Aorta (tissue), 5 donors: ENCODE measurements at regions not wholly inside any gene's neighbourhood (a gene's known extent, or its start where the extent isn't known, plus 50 kb on each side); places are given as distances from the start of the nearest gene placed in this dataset.

Source experiments
- ATAC-seq: fragments of 200-7000 bp; cut with Tn5 transposase; one replicate; pipeline ENCODE4 v1.9.1; 2022; ENCODE audit warnings: moderate library complexity; ENCODE audit not compliant: low FRiP score
- DNase-seq, 2 donors: peaks; one replicate each; pipeline ENCODE4 v3.0.0-alpha.2; 2020
- H3K27ac ChIP-seq, 2 donors: one replicate each; pipeline ENCODE4 v1.5.1; 2013; ENCODE audit warnings: low read length in 2 of 2, mild to moderate bottlenecking in 2 of 2, moderate library complexity in 2 of 2, control low read depth in 1 of 2, inconsistent platforms in 1 of 2, low read depth in 1 of 2
- H3K27me3 ChIP-seq, 2 donors: one replicate each; pipeline ENCODE4 v1.6.1; 2013; ENCODE audit warnings: control low read depth in 1 of 2, low read length in 1 of 2, mild to moderate bottlenecking in 1 of 2, moderate library complexity in 1 of 2; ENCODE audit not compliant: insufficient read depth in 2 of 2, control insufficient read depth in 1 of 2
- H3K36me3 ChIP-seq, 2 donors: one replicate each; pipeline ENCODE4 v1.6.1; 2013; ENCODE audit warnings: control low read depth in 1 of 2, low read length in 1 of 2, mild to moderate bottlenecking in 1 of 2; ENCODE audit not compliant: insufficient read depth in 2 of 2, control insufficient read depth in 1 of 2
- H3K4me1 ChIP-seq, 2 donors: one replicate each; pipeline ENCODE4 v1.6.1; 2013; ENCODE audit warnings: low read length in 2 of 2, control low read depth in 1 of 2, mild to moderate bottlenecking in 1 of 2, moderate library complexity in 1 of 2; ENCODE audit not compliant: insufficient read depth in 2 of 2, control insufficient read depth in 1 of 2
- H3K4me3 ChIP-seq, 2 donors: one replicate each; pipeline ENCODE4 v1.5.1; 2013; ENCODE audit warnings: low read length in 2 of 2, control low read depth in 1 of 2, mild to moderate bottlenecking in 1 of 2
- H3K9me3 ChIP-seq: one replicate; pipeline ENCODE4 v1.6.1; 2013; ENCODE audit warnings: mild to moderate bottlenecking, low read length; ENCODE audit not compliant: control insufficient read depth
- WGBS, 2 donors: extraction: QIAGEN DNeasy Blood & Tissue Kit; methylation state at CpG; one replicate each; pipeline ENCODE4 v1.1.7; 2013; 5-methylcytosine and 5-hydroxymethylcytosine counted together
- intact Hi-C, 2 donors: fragments of 100-400 bp; cut with DNase I; formaldehyde crosslinking; loops; one replicate each; pipeline versions ENCODE4 v1.14.2 to v1.15.0; 2022
- donor health status: healthy with polysubstance abuse.
- donor health status: Bipolar disorder and iron deficiency.
- donor health status: DM: no; HTN: no; CAD: no.
- donor health status: DM: no; HTN: no; CAD: no.
- donor health status: DM: yes; HTN: yes; CAD: no.

DNA sequence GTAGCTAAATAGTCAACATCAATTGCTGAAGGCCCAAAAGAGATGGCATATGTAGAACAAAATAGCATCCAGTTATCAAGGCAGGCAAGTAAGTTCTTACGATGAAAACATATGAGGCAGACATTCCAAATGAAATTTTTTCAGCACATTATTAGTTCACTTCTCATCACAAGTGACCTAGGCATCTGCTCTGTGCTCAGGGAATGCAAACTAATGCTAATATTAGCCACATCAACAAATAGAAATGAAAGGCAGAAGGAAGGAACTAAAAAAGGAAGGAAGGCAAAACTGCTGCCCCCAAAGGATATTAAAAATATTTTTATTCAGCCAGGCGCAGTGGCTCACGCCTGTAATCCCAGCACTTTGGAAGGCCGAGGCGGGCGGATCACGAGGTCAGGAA lies 51.2 kb upstream of the ROCK1 start:
- Histone ChIP-seq H3K9me3 (no peaks in the 10 kb centered on the region), H3K36me3 (no peaks in the 10 kb centered on the region), H3K27me3 (no peaks in the 10 kb centered on the region), H3K4me3 (no peak overlapping the region), H3K27ac (no peak overlapping the region), H3K4me1 (no peaks in the 10 kb centered on the region)
- intact Hi-C loops: no loop called here
- WGBS, 2 donors: 65 to 82% methylated on average over 7 of the region's 7 CpGs
- ATAC-seq: no peak
- no peak for DNase-seq

DNA sequence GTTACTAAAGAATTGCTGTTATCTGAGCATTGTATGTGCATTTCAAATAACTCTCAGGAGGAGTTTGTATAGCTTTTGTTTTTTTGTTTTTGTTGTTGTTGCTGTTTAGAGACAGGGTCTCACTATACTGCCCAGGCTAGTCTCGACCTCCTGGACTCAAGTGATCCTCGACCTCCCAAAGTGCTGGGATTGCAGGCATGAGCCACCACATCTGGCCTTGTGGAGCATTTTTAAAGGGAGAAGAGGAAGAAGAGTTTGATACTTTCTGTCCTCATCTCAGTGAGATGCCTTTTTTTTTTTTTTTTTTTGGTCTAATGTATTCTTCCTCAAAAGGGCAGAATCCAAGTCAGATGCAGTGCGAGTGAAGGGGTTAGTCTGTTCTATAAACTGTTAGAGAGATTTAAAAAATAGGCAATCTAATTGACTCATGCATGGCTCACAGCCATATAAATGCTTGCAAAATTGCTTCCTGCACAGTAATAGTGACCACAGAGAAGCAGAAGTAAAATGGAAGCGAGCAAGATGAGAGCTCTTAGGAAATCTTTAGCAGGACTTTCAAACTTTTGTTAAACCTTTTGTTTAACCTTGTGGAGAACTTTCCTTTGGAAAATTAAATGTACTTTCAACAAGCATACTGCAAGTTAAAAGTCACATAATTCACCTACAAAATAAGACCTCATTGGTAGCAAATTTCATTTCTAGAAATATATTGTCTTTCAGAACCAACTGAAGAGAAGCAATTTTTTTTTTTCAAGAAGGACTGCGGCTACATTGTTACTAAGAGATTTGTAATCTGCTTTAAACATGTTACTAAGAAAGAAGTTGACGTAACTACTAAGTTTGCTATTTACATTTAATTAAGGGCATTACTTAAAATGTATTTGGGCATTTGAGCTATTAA lies 52.3 kb upstream of the ROCK1 start:
- intact Hi-C loops: no loop called here
- no peak for DNase-seq
- Histone ChIP-seq H3K9me3 (no peaks in the 10 kb centered on the region), H3K27ac (no peak overlapping the region), H3K36me3 (no peaks in the 10 kb centered on the region), H3K27me3 (no peaks in the 10 kb centered on the region), H3K4me3 (no peak overlapping the region), H3K4me1 (no peaks in the 10 kb centered on the region)
- ATAC-seq: no peak
- WGBS, 2 donors: 76 to 81% methylated on average over 6 of the region's 6 CpGs

DNA sequence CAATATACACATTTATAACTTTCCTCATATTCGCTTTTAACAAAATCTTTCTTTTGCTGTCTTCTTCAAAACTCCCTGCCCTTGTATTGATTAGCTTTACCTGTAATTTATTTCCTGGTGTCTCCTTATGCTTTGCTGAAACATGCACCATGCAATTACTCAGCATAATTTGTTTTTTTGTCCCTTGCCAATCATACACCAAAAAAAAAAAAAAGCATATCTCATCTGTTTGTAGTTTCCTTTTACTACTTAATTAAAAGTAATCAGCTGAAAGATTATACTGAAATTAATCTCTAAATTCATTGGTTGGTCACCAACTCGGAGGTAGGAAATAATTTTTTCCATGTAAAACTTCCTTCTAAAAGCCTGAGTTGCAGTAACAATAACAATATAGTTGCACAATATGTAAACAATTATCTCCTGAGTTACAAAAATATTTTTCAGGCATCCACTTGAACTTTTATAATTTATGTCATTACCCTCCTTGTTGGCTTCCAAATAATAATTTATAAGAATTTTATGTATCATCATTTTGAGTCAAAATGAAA lies 53.0 kb upstream of the ROCK1 start:
- DNase-seq (no peak), ATAC-seq (no peak)
- H3K27me3 ChIP-seq: no peaks in the 10 kb centered on the region
- no peaks in the 10 kb centered on the region for H3K36me3 ChIP-seq
- no peaks in the 10 kb centered on the region for H3K9me3 ChIP-seq
- no peaks in the 10 kb centered on the region for H3K4me1 ChIP-seq
- H3K27ac ChIP-seq: no peak overlapping the region
- intact Hi-C loops: no loop called here
- WGBS, 2 donors: 87 to 91% methylated on average over 2 of the region's 2 CpGs
- H3K4me3 ChIP-seq: no peak overlapping the region

DNA sequence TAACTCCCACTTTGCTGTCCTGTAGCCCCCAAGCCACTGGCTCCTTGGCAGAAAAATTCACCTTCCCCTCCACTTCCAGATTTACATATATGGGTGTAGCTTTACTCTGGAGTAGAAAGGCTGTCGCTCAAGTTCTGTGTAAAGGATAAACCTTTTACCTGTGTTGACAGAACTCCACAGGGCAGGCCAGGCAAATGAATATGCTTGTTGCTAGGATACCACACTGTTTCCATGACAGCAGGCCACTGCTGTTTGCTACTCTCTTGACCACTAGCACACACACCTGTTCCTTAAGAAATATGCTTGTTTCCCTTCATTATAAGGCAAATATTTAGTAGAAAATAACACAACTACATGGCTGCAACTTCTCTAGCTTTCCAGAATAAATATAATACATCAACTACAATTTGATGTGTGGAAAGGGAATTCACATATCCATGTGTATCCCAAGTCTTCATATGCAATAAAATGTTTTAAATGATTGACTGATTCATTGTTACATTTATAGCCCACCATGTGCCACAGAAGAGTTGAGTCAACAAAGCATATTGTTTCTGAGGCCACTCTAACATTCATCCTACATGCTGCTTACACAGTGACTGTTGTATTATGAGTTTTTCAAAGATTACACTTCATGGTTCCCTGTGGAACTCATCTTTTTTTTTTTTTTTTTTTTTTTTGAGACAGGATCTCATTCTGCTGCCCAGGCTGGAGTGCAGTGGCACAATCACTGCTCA lies 56.2 kb upstream of the ROCK1 start:
- DNase-seq: no peak
- ATAC-seq: no peak
- no peaks in the 10 kb centered on the region for H3K4me1 ChIP-seq
- intact Hi-C loops: no loop called here
- no peaks in the 10 kb centered on the region for H3K9me3 ChIP-seq
- WGBS, 2 donors: 9 to 32% methylated on average over 1 of the region's 1 CpG
- no peaks in the 10 kb centered on the region for H3K27me3 ChIP-seq
- no peak overlapping the region for H3K4me3 ChIP-seq
- H3K36me3 ChIP-seq: no peaks in the 10 kb centered on the region
- H3K27ac ChIP-seq: no peak overlapping the region

DNA sequence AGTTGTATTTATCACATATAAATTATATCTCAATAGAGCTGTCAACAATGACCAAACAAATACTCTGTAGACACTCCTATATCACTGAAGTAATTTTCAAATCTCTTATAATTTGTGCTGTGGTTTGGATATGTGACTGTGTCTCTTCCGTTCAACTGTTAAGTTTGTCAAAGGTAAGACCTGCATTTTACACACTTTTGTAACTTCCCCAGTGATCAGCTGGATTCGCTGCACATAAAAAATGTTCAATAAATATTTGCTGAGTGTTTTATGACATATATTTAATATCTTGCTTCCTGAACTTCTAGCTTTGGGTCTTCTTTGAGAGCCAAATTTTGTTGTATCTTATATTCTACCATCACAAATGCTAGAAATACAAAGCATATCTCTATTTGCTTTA lies 57.3 kb upstream of the ROCK1 start:
- ATAC-seq (no peak), DNase-seq (no peak)
- Histone ChIP-seq H3K36me3 (no peaks in the 10 kb centered on the region), H3K4me3 (no peak overlapping the region), H3K4me1 (no peaks in the 10 kb centered on the region), H3K27me3 (no peaks in the 10 kb centered on the region), H3K27ac (no peak overlapping the region), H3K9me3 (no peaks in the 10 kb centered on the region)
- intact Hi-C loops: no loop called here
- 92 to 96% methylated on average over 2 of the region's 2 CpGs for WGBS, 2 donors

DNA sequence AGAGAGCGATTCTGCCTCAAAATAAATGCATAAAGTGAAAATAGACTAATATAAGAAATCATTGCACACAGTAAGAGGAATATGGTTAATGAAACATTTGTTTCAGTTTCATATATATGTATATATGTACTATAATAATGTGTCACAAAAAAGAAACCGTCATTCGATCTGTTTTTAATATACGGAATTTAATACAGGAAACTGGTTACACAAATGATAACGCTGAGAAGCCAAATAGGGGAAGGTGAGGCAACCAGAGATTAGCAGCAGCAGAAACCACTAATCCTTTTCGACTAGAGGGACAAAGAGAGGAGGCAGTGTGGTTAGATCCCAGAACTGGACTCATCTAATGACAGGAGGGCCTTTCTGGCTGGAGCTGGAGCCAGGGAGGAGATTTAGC lies 64.2 kb upstream of the GREB1L start:
- DNase-seq: no peak
- Histone ChIP-seq H3K9me3 (no peaks in the 10 kb centered on the region), H3K4me1 (no peaks in the 10 kb centered on the region), H3K27ac (no peak overlapping the region), H3K36me3 (no peaks in the 10 kb centered on the region), H3K4me3 (no peak overlapping the region), H3K27me3 (no peaks in the 10 kb centered on the region)
- ATAC-seq: no peak
- 88 to 90% methylated on average over 6 of the region's 6 CpGs for WGBS, 2 donors
- intact Hi-C loops: loop anchor here in 1 of 2 donors (10.0 kb wide), 1 partner anchor 63 kb away; the partner anchor contains the start of gene ROCK1

DNA sequence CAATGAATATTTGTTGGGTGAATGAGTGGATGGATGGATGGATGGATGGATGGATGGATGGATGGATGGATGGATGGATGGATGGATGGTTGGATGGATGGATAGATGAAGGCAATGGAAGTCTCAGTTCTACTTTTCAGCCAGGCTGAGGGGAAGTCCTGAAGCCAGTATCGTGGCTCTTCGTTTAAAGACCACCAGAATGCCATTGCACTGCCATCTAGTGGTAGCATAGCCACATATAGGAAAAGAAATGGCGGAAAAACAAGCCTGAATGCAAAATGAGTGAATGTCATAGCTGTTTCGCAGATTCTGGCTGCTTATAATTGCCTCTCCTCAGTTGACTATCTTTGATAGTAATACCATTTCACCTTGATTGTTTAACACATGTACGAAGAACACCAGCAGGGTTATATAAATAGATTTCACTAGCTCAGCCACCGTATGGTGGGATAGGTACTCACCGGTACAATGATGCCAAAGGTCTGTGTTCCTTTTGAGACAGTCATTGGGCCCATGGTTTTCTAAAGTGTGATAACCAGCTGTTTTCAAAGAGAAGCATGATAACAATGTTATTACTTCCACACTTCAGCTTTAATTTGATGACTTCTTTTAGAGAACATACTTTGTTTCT lies 62.3 kb upstream of the GREB1L start:
- WGBS, 2 donors: 22 to 24% methylated on average over 7 of the region's 7 CpGs
- Histone ChIP-seq H3K4me1 (no peaks in the 10 kb centered on the region), H3K27ac (no peak overlapping the region), H3K9me3 (no peaks in the 10 kb centered on the region), H3K36me3 (no peaks in the 10 kb centered on the region), H3K27me3 (no peaks in the 10 kb centered on the region), H3K4me3 (no peak overlapping the region)
- ATAC-seq (peak; percentile 78), DNase-seq (no peak)
- intact Hi-C loops: loop anchor here in 1 of 2 donors (10.0 kb wide), 1 partner anchor 65 kb away; the partner anchor contains the start of gene ROCK1

DNA sequence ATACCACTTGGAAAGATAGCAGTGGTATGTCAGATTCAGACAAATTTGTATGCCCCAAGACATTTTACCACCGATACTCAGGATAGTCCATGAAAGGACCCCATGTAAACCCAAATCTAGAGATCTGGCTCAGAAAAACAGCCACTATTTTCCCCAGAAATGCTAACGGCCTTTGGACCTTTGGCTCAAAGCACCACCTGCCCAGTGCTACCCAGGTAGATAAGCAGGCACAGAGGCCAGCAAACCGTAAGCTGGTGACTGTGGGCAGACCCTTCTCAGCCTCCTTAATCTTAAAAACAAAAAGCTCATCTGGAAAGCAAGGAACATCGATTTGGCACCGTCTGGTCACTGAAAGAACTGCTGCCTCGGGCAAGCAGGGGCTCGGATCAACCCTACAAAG lies 61.4 kb upstream of the GREB1L start:
- Histone ChIP-seq H3K27me3 (no peaks in the 10 kb centered on the region), H3K4me1 (no peaks in the 10 kb centered on the region), H3K36me3 (no peaks in the 10 kb centered on the region), H3K27ac (no peak overlapping the region), H3K4me3 (no peak overlapping the region), H3K9me3 (no peaks in the 10 kb centered on the region)
- ATAC-seq (no peak), DNase-seq (no peak)
- 70 to 74% methylated on average over 7 of the region's 7 CpGs for WGBS, 2 donors
- intact Hi-C loops: no loop called here
